Loucy (cell line): ENCODE measurements at regions not wholly inside any gene's neighbourhood (a gene's known extent, or its start where the extent isn't known, plus 50 kb on each side); places are given as distances from the start of the nearest gene placed in this dataset.
"Not testable (repeated sequence)": the region's sequence is repeated elsewhere in the genome, so short reads cannot be mapped to it uniquely, and the experiment has no call there.

Experiments
- CTCF ChIP-seq: fragments of 200-600 bp; sonication (generic); conservative IDR thresholded peaks from 2 replicates; pipeline ENCODE4 v1.5.1; 2014; ENCODE audit warnings: mild to moderate bottlenecking, antibody characterized with exemption, low read length
- EZH2phosphoT487 ChIP-seq: fragments of 200-600 bp; IDR thresholded peaks from 2 replicates; pipeline ENCODE4 v1.6.1; 2018; ENCODE audit warnings: antibody characterized with exemption, mild to moderate bottlenecking, moderate library complexity, borderline replicate concordance

DNA sequence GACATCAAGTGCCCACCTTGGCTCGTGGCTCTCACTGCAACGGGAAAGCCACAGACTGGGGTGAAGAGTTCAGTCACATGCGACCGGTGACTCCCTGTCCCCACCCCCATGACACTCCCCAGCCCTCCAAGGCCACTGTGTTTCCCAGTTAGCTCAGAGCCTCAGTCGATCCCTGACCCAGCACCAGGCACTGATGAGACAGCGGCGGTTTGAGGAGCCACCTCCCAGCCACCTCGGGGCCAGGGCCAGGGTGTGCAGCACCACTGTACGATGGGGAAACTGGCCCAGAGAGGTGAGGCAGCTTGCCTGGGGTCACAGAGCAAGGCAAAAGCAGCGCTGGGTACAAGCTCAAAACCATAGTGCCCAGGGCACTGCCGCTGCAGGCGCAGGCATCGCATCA is 266.0 kb downstream of the OR4F29 start:
- not testable (repeated sequence) for TF ChIP-seq CTCF, EZH2phosphoT487
